NCI-H460 (cell line): ENCODE measurements at regions not wholly inside any gene's neighbourhood (a gene's known extent, or its start where the extent isn't known, plus 50 kb on each side); places are given as distances from the start of the nearest gene placed in this dataset.

Experiments used
- DNase-seq: peaks from one replicate; pipeline ENCODE4 v3.0.0-alpha.2; 2016; ENCODE audit warnings: low read depth; ENCODE audit errors: extremely low read depth

DNA sequence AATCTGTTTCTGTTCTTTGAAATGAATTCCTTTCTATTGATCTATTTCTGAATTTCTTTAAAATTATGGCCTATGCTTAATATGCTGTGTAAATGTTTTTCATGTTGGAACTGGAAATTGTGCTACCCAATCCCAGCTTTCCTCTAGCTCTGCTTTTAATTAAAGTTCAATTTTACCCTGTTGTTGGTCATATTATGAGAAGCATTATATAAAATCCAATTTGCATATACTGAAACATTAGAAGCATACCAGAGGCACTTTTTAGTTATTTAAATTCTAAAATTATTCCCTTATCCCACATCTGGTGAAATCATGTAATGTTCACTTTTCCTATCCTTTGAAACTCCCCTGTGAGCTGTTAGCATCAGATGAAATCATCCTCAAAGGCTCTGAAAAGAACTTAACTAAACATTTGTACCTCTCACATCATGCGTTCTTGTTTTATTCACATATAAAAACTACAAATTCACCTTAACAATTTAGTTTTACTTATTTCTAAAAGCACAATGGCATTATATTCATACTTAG, 160.6 kb upstream of the COL21A1 start:
- no peak for DNase-seq

DNA sequence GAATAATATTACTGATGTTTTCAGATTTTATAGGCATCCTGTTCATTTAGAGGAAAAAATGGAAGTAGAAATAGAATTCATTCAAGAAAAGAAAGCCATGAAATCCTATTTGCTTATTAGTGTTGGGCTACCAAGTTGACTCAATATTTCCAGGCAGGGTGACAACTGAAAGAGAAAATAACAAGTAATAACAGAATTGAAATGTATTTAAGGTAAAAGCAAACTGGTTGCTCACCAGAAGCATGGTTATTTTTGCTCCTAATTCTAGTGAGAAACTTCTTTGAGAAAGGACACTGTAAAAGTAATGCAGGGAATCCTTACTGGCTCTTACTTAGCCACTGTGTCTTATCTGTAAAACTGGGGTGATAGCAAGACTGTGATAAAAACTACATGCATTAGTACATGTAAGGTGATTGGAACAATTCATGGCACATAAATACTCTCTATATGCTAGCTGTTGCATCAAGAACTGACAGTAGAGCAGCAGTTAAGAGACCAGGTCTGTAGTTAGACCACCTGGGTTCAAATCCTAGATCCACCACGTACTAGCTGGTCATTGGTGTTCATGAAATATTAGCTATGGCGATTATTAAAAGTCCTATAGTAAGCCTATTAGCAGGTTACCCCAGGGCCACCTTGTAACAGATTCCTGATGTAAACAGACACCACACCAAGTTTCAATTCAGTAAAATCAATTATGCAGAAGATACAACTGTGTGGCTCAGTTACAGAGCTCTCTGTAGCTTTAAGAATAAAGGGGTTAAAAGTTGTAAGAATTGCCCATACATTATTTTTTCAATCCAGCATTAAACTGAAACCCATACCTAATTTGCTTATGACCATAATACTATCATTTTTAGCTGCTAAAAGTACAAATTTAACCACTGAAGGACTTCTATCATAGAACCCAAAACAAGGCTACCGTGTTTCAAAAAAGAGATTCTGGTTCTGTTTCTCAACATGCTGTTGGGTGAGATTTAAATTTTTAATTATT, 159.2 kb upstream of the COL21A1 start:
- DNase-seq: no peak

GRCh38 chr6:56404599-56404998, 157.2 kb upstream of the COL21A1 start:
- no peak for DNase-seq

GRCh38 chr6:56403745-56404144, 156.4 kb upstream of the COL21A1 start:
- DNase-seq: no peak

- no peak for DNase-seq
Measured at GRCh38 chr6:56401477-56402070, 154.2 kb upstream of the COL21A1 start.

- no peak for DNase-seq
Measured at GRCh38 chr6:56400273-56400672, 152.9 kb upstream of the COL21A1 start.

- DNase-seq: no peak
Measured at GRCh38 chr6:56399672-56400263, 152.4 kb upstream of the COL21A1 start.

GRCh38 chr6:56399250-56399671, 151.9 kb upstream of the COL21A1 start:
- DNase-seq: no peak

DNA sequence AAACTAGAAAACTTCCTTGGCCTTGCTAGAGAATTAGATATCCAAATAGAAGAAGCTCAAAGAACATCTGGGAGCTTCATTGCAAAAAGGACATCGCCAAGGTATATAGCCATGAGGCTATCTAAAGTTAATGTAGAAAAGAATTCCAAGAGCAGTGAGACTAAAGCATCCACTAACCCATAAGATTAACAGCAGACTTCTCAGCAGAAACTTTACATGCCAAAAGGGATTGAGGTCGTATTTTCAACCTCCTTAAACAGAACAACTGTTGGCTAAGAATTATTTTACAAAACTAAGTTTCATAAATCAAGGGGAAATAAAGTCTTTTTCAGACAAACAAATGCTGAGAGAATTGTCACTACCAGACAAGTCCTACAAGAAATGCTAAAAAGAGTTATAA, 149.1 kb upstream of the COL21A1 start:
- no peak for DNase-seq

DNA sequence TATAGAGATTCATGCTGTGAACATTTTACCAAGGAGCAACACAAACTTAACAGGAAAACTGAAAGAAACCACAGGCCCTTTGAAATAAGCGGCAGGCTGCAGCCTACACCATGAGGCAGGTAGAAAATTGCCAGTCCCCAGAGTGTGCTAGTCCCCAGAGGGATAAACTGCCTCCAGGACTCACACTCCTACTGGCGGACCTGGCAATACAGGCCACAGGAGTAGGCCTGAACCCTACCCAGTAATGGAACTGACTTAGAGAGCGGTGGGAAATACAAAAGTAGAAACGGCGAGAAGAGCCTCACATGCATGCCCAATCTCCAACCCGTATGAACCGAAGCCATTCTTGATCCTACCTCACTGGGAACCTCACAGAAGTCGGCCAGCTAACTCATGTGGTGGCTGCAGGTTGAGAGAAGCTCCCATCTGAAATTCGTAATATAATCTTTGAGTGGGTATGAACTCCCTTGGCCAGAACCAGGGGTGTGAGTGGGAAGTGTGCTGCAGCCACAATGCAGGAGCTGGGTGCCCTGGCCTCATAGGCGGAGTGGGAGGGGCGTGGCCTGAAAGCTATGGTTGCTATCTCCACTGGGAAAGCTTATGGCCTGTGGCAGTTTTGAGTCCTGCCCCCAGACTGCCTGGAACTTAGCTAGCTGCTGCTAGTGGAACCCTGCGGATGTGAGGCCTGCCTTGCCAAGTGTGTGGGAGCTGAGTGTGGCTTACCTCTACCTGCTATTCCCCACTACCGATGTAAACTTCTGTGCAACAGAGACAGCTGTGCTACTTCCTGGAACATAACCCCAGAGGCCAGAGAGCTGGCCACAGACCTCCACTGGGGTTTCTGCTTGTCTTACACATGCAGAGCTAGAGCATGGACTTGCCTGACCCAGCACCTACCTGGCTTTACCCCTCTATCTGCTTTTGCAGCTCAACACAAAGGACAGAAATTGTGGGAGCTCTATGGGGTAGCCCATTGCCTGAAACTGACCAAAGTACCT, 146.5 kb upstream of the COL21A1 start:
- no peak for DNase-seq

DNA sequence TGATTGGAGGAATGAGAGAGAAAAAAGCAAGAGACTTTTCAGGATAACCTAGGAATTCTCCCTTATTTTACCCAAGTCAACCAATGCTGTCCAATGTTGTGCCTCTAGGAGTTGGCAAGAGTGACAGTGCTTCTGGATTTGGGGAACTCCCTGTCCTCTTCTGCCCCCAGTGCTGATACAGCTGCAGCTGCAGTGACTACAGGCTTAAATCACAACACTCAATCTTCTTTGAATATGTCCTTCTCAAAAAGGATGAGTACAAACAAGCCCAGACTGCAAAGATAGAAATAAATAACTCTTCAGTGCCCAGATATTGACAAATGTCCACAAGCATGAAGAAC, 141.0 kb upstream of the COL21A1 start:
- DNase-seq: no peak

GRCh38 chr6:56387621-56388414, 140.4 kb upstream of the COL21A1 start:
- DNase-seq: no peak

GRCh38 chr6:56386717-56387116, 139.3 kb upstream of the COL21A1 start:
- DNase-seq: no peak

- DNase-seq: no peak
Measured at GRCh38 chr6:56385981-56386593, 138.7 kb upstream of the COL21A1 start.

- no peak for DNase-seq
Measured at GRCh38 chr6:56383160-56383559, 135.8 kb upstream of the COL21A1 start.

GRCh38 chr6:56382416-56382940, 135.1 kb upstream of the COL21A1 start:
- no peak for DNase-seq

DNA sequence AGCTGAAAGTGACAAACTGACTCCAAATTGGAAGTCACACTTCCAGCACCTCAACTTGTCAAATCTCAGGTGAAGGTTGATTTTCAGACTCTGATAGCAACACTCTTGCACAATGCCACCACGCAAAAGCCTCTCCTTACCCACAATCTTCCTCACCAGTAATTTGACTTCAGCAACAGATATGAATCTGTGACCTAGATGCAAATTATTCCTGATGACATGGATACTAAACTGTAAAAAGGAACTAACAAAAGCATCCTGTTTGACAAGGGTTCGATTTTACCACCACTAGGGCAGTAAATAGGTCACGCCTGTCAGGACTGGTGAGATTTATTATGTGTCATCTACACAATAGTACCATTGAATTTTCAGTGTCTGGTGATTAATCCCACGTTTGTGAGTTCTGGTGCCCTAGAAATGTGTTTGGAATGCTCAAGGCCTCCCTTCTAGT, 134.4 kb upstream of the COL21A1 start:
- DNase-seq: peak; percentile 56

DNA sequence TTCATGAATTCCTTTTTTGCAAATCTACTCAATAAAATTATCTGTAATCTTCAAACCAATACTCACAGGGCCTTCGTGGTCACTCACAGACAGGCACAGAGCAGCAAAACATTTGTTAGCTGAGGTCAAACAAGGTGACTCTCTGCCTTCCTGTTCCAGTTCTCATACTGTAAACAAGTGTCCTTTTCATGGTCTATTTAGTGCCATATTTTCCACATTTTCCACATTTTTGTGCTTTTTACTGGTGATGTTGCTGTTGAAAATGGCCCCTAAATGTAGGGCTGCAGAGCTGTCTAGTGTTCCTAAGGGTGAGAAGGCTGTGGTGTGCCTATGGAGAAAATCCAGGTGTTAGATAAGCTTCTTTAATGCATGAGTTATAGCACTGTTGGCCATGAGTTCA, 133.1 kb upstream of the COL21A1 start:
- DNase-seq: no peak
